Left lobe of liver (tissue), 2 donors: ENCODE measurements at regions not wholly inside any gene's neighbourhood (a gene's known extent, or its start where the extent isn't known, plus 50 kb on each side); places are given as distances from the start of the nearest gene placed in this dataset.
"Not testable (repeated sequence)": the region's sequence is repeated elsewhere in the genome, so short reads cannot be mapped to it uniquely, and the experiment has no call there.

ENCODE experiments used
- ATAC-seq: fragments of 200-7000 bp; cut with Tn5 transposase; one replicate; pipeline ENCODE4 v1.9.1; 2020; ENCODE audit warnings: mild to moderate bottlenecking, moderate library complexity
- DNase-seq: peaks from one replicate; pipeline ENCODE4 v3.0.0-alpha.2; 2020; ENCODE audit warnings: low spot score
- donor health status: DM: no; HTN: no; CAD: no; lungs with moderate emphysema.
- donor health status: DM: no; HTN: yes; CAD: no.

DNA sequence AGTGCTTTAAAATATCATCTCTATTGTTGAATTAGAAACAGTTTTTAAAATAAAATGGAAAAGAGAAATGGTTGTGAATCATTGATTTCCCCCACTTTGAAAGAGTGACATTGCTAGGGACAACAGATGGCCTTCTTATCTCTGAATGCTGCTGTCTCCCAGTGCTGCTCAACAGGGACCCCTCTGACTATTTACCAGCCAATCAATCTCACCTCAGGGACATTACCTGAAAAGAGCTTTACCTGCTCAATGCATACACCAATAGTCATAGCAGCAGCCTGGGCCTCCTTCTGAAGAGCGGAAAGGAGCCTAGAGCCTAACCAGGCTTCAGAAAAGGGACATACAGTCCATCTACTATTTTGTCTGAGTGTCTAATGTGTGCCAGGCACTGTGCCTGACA is 162.8 kb downstream of the CGGBP1 start:
- DNase-seq (no peak), ATAC-seq (no peak)

DNA sequence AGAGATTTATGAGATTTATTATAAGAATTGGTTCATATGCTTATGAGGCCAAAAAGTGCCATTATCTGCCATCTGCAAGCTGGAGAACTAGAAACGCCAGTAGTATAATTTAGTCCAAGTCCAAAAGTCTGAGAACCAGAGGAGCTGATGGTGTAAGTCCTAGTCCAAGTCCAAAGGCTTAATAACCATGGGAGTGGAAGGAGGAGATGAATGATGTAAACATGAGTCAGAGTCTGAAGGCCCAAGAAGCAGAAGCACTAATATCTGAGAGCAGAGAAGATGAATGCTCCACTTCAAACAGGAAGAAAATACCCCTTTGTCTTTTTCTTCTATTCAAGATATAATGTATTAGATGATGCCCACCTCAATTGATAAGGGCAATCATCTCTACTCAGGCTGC is 185.7 kb downstream of the CGGBP1 start:
- DNase-seq: no peak
- ATAC-seq: no peak

DNA sequence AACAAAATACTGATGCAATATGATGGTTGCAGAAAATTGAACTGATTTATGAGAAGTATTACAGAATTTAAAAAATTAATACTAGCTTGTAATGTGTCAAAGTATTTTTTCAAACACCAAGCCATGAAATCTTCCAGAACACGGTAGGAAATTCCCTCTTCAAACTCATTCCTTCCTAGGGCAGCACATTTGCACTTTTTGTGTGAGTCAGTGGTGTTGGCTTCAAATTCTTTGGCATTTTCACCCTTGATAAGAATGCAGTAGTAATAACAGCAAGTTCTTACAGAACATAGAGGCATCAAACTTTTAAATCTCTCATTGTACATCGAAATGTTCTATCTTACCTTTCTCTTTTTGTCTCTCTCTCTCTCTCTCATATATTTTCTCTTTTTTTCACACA is 191.8 kb downstream of the CGGBP1 start:
- no peak for DNase-seq
- no peak for ATAC-seq

DNA sequence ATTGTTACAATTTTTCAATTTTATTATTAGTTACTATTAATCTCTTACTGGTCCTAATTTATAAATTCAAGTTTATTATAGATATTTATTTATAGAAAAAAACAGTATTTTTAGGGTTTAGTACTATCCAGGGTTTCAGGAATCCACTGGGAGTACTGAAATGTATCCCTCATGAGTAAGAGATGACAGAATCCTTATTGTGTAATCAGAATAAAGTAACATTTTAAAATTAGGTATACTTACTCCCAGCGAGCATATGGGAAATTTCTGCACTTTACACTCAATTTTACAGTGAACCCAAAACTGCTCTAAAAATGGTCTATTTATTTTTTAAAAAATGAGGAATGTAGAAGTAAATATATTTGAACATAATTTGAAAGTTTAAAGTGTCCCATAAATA is 202.7 kb downstream of the CGGBP1 start:
- DNase-seq (no peak), ATAC-seq (no peak)

DNA sequence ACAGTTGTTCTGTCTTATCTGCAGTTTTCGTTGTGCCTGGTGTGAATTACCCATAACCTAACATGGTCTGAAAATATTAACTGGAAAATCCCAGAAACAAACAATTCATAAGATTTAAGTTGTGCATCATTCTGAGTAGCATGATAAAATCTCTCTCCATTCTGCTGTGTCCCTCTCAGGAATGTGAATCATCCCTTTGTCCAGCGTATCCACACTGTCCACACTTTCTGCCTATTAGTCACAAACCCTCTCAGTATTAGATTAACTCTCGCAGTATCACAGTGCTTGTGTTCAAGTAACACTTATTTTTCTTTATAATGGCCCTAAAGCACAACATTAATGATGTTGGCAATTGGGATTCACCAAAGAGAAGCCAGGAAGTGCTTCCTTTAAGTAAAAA is 203.2 kb downstream of the CGGBP1 start:
- ATAC-seq (no peak), DNase-seq (no peak)

DNA sequence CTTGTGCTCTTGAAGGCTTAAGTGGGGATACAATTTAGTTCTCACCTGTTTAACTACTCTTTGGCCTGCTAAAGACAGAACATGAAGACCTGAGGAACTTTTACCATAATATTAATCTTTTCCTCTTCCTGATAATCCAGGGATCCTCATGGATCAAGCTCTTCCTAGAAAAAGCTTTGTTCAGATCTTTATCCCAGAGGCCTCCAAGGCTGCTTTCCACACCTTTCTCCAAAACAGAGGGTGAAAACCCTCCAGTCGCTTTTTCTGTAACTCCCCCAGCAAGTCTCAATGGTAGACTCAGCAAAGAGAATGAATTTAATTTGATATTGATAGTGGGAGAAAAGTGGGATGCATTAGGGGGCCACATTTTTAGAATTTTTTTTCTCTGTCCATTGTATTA is 203.6 kb downstream of the CGGBP1 start:
- no peak for ATAC-seq
- no peak for DNase-seq

DNA sequence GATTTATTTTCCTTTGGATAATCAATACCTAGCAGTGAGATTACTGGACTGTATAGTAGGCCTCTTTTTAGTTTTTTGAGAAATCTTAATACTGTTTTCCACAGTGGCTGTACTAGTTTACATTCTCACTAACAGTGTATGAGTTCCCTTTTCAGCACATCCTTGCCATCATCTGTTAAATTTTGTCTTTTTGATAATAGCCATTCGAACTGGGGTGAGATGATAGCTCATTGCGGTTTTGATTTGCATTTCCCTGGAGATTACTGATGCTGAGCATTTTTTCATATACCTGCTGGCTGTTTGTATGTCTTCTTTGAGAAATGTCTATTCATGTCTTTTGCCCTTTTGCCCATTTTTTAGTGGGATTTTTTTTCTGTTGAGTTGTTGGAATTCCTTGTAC is 210.8 kb downstream of the CGGBP1 start:
- DNase-seq: no peak
- no peak for ATAC-seq

DNA sequence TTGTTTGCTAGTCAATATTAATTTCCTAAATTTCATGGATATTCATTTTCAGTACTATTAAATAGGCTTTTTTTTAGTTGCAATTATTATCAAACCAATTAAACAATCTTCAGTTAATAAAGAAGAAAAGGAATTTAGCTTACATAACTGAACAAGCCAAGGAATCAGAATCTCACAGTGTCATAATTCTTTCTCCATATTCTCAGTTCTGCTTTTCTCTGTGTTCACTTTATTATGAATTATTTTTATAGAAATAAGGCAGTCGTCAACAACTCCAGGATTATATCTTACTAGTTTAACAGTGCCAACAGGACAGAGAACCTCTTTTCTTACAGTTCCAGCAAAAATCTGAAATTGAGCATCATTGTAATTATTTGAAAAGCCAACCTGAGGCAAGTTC is 221.7 kb downstream of the CGGBP1 start:
- DNase-seq (no peak), ATAC-seq (no peak)

DNA sequence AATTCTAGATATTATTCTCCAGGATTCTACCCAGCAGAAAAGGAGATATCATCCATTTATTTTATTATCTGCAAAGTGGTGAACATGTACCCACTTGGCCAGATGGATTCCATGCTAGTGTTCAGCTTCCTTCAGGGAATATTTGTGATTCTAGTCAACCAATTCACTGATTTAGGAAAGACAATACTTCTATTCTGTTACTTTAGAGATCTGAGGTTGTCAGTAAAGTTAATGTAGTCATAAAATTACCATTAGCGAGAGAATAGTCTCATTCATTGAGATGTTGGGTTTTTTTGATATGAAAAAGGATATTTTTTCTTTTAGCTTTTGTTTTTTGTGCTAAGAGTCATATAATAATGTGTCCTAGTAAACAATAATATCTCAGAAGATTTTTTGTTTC is 222.8 kb downstream of the CGGBP1 start:
- ATAC-seq (no peak), DNase-seq (no peak)

DNA sequence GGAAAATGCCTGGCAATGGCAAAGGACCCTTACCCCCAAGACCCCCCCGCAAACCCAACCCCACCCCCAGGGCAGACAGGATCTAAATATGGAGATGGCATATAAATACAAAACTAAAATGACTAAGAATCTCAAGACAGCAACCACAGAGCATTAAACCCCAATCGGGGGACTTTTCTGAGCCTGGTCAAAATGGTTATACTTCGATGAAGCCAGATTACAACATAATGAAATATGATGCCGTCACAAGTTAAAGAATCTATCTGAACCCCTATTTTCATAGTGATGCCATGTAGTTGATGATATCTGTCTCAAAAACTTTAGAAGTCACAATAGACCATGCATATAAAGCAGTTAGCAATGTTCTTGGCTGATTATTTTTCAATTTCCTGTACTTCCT is 223.6 kb downstream of the CGGBP1 start:
- DNase-seq (no peak), ATAC-seq (no peak)

DNA sequence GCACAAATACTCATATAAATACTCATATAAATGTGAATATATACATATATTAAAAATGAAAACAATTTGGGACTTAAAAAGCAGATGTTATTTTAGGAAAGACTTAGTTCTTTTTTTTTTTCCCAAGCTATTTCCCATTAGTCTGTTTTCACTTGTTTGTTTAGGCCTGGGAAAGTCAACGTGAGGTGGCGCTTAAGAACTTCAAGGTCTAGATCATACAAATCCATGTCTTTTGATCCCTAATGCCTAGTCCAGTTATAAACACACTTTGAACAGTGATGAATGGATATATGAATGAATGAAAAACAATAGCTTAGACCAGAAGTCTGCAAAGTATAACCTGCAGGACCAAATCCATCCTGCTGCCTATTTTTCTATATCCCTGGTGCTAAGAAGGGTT is 224.5 kb downstream of the CGGBP1 start:
- ATAC-seq (no peak), DNase-seq (no peak)

DNA sequence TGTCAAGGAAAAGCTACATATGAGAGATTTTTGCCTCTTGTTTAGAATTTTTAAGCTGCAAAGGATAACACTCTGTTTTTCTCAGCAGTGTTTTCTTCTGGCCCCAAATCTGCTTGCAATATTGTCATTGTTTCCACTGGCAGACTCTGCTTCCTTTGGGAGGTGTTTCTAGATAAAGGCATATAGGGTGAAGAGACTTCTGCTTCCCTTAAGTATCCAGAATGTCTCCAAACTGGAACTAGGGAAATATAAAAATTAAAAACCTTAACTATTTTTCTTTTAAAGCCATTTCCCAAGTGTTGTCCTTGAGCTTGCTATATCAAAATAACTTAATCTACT is 225.8 kb downstream of the CGGBP1 start:
- ATAC-seq: no peak
- DNase-seq: no peak

DNA sequence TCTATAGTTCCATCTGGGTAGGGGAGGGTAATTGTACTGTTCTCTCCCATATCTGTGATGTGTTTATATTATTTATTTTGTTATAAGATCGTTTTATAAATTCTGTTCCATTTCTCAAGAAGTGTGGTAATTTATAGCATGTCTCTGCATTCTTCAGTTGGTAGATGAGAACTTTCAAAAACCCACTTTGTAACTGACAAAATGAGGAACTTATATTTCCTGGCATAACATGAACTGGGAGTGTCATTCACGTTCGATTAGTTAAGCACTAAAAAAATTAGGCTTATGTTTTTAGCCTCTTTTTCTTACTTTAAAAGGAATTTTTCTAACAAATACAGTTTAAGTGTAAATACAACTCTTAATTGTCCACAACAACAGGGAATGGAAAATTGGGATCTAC is 230.8 kb downstream of the CGGBP1 start:
- DNase-seq: no peak
- ATAC-seq: no peak

DNA sequence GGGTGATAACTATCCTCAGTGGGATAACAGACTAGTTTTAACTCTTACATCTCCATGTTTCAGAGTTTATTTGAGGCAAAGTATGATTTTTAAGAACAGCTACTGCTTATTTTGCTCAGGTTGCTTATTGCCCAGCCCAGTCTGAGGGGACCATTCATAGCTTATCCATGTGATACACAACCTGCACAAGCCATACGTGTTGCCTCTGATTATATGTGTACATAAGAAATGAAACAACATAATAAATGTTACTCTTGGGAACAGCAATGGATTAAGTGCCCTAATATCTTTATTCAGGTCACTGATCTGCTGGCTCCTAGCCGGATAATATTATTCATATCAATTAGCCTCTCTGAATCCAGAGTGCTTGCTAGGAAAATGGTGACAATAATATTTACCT is 236.2 kb downstream of the CGGBP1 start:
- DNase-seq (no peak), ATAC-seq (no peak)

DNA sequence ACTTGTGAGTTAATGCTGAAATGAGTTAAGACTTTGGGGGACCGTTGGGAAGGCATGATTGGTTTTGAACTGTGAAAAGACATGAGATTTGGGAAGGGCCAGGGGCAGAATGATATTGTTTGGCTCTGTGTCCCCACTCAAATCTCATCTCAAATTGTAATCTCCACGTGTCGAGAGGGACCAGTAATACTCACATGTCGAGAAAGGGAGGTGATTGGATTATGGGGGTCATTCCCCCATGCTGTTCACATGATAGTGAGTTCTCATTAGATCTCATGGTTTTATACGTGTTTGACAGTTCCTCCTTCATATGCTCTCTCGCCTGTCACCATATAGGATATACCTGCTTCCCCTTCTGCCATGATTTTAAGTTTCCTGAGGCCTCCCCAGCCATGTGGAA is 245.3 kb downstream of the CGGBP1 start:
- not testable (repeated sequence) for ATAC-seq

DNA sequence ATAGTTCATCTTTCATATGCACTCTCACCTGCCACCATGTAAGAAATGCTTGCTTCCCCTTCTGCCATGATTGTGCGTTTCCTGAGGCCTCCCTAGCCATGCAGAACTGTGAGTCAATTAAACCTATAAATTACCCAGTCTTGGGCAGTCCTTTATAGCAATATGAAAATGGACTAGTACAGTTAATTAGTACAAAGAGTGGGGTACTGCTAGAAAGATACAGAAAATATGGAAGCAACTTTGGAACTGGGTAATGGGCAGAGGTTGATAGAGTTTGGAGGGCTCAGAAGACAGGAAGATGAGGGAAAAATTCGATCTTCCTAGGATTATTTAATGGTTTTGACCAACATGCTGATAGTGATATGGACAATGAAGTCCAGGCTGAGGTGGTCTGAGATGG is 246.9 kb downstream of the CGGBP1 start:
- no peak for ATAC-seq
- DNase-seq: no peak

More for the DNA sequence above, 245.3 kb downstream of the CGGBP1 start:
- not testable (repeated sequence) for DNase-seq

DNA sequence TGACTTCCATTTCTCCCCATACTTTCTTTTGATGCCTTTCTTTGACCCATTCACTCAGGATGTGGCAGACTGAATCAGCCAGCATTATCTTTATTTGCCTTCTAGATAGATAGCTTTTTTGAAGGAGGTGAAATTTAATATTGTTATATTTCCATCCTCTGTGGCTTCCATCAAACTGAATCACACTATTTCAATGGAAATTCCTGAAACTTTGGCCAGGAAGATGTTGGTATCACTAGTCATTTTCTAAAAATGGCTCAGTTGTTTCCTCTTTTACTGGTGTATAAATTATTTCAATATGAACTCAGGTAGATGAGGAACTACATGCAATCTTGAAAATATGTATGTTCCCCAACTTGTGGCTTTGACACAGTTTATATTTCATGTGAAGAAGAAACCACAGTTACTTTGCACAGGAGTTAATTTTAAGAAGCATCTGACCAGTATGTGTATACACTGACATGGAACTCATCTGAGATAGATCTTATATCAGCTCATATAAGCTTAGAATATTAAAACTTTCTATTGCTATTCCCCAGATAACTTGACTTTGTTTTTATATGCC is 248.3 kb downstream of the CGGBP1 start:
- DNase-seq (no peak), ATAC-seq (no peak)

DNA sequence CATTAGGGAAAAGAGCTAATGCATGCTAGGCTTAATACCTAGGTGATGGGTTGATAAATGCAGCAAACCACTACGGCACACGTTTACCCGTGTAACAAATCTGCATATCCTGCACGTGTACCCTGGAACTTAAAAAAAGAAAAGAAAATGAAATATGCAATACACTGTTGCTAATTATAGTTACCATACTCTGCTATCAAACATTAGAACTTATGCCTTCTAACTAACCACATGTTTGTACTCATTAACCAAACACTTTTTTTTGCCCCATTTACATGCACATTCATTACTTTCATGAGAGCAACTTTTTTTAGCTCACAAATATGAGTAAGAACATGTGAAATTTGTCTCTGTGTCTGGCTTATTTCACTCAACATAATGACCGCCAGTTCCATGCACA is 253.1 kb downstream of the CGGBP1 start:
- no peak for ATAC-seq
- no peak for DNase-seq

DNA sequence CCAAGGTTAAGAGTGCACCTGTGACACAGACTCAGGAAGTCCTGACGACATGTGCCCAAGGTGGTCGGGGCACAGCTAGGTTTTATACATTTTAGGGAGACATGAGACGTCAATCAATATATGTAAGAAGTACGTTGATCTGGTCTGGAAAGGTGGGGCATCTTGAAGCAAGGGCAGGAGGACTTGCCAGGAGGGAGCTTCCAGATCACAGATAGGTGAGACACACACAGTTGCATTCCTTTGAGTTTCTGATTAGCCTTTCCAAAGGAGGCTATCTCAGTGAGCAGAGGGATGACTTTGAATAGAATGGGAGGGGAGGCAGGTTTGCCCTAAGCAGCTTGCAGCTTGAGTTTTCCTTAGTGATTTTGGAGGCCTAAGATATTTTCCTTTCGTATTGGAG is 257.4 kb downstream of the CGGBP1 start:
- no peak for DNase-seq
- ATAC-seq: no peak

DNA sequence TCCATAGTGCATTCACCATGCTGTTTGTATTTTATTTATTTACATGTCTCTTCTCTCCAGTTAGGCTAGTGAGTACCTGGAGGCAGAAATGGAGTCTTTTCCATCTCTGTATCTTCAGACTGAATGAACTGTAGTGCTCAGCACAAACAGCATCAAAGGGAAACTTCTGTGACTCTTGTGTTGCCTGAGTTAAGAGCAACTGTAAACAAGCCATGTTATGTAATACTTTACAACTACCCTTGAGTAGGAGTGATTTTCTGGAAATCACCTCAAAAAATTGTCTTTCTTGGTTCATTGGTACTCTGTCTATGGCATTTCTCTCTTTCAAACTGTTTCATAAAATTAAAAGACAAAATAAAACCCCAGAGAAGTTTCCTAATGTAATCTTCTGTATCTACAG is 258.3 kb downstream of the CGGBP1 start:
- DNase-seq (no peak), ATAC-seq (no peak)

DNA sequence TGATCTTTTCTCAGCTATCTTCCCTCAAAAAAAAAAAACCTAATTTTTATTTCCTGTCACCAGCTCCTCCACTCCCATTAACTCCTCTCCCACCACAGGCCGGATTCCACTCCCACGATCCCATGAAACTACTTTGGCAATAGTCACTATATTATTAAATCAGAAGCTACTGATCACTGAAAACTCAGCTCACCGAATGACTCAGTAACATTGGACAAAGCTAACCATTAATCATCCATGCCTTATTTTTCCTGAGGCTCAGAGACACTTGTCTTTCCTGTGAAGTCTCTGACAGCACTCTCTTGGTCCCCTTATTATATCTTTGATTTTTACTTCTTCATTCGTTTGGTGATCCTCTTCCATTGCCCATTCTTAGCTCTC is 260.2 kb downstream of the CGGBP1 start:
- ATAC-seq: no peak
- DNase-seq: no peak

DNA sequence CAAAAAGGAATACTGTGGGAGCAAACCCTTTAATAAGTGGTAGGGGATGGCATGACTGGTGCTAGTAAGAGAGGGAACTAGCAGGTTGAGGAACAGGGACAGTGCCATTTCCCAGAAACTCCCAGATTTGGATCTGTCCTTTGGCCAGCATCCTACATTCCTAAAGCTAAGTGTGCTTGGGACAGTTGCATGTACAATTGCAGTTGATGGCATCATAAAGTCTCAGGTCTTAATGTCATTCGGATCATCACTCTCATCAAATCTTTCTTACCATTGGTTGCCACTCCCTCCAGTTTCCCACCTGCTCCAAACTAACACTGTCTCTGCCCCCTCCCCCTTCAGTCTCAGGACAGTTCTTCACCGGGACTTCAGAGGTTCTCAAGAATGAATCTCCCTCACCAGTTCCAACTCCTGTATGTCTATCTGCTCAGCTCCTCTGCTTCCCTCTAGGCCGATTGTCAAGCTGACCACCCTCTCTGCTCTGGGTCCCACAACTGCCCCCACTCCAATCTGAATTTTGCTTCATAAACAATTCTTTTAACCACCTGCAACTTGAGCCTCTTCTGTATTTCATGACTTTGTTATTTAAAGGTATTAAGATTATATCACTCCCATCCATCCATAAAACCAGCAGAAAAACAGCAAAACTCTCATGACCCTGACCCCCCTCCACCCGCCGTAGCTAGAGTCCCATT is 260.8 kb downstream of the CGGBP1 start:
- ATAC-seq (no peak), DNase-seq (no peak)

DNA sequence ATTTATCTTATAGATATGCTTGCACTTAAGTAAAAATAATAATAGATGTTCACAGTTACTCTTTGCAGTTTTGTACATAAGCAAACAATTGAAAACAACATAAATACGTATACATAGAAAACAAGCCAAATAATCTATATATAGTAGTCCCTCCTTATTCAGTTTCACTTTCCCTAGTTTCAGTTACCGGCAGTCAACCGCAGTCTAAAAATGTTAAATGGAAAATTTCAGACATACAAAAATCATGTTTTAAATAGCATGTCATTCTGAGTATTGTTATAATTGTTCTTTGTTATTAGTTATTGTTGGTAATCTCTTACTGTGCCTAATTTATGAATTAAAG is 262.0 kb downstream of the CGGBP1 start:
- ATAC-seq (no peak), DNase-seq (no peak)
